Ectodermal cell (in vitro differentiated cells): ENCODE measurements at regions not wholly inside any gene's neighbourhood (a gene's known extent, or its start where the extent isn't known, plus 50 kb on each side); places are given as distances from the start of the nearest gene placed in this dataset.

ENCODE experiments used
- H3K27ac ChIP-seq: 2 replicates; pipeline ENCODE4 v1.7.0; 2013; ENCODE audit warnings: mild to moderate bottlenecking, low read depth, low read length; ENCODE audit not compliant: insufficient read depth, poor library complexity, severe bottlenecking
- H3K27me3 ChIP-seq: 2 replicates; pipeline ENCODE4 v1.7.0; 2013; ENCODE audit warnings: mild to moderate bottlenecking, low read length; ENCODE audit not compliant: insufficient read depth, control insufficient read depth, poor library complexity, severe bottlenecking
- H3K36me3 ChIP-seq: one replicate; pipeline ENCODE4 v1.7.0; 2013; ENCODE audit warnings: low read length; ENCODE audit not compliant: control insufficient read depth, insufficient read depth
- H3K4me1 ChIP-seq: one replicate; pipeline ENCODE4 v1.7.0; 2013; ENCODE audit warnings: low read length; ENCODE audit not compliant: control insufficient read depth, insufficient read depth
- H3K4me3 ChIP-seq: 2 replicates; pipeline ENCODE4 v1.7.0; 2013; ENCODE audit warnings: low read depth, low read length, control low read depth; ENCODE audit not compliant: insufficient read depth
- H3K9me3 ChIP-seq: 2 replicates; pipeline ENCODE4 v1.7.0; 2013; ENCODE audit warnings: mild to moderate bottlenecking, low read length, moderate library complexity; ENCODE audit not compliant: control insufficient read depth
- WGBS, 2 experiments: methylation state at CpG; one replicate each; pipeline ENCODE4 v1.1.7; 2013; ENCODE audit warnings: missing lambda C conversion rate in 2 of 2; 5-methylcytosine and 5-hydroxymethylcytosine counted together

DNA sequence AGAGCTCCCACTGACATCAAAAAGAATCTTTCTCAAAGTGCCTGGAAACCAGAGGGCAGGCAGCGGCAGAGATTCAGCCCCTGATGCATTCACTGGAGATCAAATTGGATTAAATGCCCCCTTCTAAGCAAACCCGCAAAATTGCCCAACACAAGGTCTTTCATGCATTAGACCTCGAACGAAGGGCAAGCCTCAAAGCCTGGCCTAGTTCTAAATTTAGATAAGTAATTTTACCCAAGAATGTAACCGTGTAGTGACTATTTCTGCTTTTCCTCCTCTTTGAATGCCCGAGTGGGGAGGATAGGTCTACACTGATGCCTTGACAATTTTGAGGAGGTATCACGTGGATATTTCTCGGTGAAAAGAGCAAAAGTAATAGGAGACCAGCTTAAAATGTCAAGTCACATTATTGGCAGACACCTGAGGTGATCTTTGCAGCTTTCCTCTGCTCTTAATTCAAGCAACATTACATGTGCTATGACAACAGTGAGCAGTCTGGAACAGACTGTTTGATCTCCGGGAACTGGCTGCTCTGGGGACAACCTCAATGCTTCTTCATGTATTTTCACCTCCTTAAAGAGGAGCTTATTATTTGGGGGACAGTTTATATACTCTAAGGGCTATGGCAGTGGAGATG lies 1263.5 kb upstream of the AUTS2 start:
- H3K27me3 ChIP-seq = no peaks in the 10 kb centered on the region
- WGBS, 2 experiments = 64 to 69% methylated on average over 9 of the region's 9 CpGs
- H3K27ac ChIP-seq = peak overlapping the region; percentile 19

DNA sequence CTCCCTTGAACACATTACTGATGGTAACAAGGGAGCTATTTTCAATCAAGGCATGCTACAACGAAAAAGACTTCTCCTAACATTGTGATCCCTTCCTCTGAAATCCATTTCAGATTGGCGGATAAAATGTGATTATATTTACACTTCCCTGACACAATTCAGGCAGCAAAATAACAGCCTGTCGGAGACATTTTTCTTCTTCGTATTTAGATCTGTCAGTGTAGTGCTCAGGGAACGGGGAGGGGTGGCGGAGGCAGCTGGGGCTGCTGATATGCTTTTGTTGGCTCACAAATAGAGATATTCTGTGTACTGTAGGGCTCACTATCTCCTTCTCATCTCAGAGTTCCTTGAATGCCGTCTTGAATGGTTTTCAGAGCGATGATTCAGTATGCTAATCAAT lies 1261.7 kb upstream of the AUTS2 start:
- no peaks in the 10 kb centered on the region for H3K9me3 ChIP-seq
- H3K4me1 ChIP-seq = no peaks in the 10 kb centered on the region
- H3K36me3 ChIP-seq = no peaks in the 10 kb centered on the region
- H3K4me3 ChIP-seq = no peak overlapping the region
- no peaks in the 10 kb centered on the region for H3K27me3 ChIP-seq
- no peak overlapping the region for H3K27ac ChIP-seq
- 87 to 89% methylated on average over 8 of the region's 8 CpGs for WGBS, 2 experiments

More for the DNA sequence above, 1263.5 kb upstream of the AUTS2 start:
- Histone ChIP-seq H3K9me3 (no peaks in the 10 kb centered on the region), H3K4me3 (no peak overlapping the region), H3K4me1 (no peaks in the 10 kb centered on the region), H3K36me3 (no peaks in the 10 kb centered on the region)

DNA sequence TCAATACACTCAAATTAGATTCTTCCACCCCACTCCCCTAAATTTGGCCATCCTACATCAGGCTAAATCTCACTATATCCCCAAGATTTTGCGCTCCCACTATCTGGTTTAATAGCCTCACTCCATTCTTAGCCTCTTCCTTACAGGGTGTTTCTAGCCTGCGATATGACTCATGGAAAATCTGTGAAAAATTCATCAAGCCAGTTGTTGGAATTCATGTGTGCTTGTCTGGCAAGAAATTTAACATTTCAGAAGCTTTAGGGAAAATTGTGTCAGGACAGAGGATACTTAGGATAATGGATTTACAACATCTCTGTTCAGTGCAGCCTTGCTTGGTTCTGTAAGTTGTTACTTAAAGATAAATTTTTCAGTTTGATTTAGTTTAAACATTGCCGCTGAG lies 1249.9 kb upstream of the AUTS2 start:
- Histone ChIP-seq H3K4me1 (no peaks in the 10 kb centered on the region), H3K9me3 (no peaks in the 10 kb centered on the region), H3K27ac (no peak overlapping the region), H3K27me3 (no peaks in the 10 kb centered on the region), H3K4me3 (no peak overlapping the region), H3K36me3 (no peaks in the 10 kb centered on the region)
- 93 to 94% methylated on average over 3 of the region's 3 CpGs for WGBS, 2 experiments

DNA sequence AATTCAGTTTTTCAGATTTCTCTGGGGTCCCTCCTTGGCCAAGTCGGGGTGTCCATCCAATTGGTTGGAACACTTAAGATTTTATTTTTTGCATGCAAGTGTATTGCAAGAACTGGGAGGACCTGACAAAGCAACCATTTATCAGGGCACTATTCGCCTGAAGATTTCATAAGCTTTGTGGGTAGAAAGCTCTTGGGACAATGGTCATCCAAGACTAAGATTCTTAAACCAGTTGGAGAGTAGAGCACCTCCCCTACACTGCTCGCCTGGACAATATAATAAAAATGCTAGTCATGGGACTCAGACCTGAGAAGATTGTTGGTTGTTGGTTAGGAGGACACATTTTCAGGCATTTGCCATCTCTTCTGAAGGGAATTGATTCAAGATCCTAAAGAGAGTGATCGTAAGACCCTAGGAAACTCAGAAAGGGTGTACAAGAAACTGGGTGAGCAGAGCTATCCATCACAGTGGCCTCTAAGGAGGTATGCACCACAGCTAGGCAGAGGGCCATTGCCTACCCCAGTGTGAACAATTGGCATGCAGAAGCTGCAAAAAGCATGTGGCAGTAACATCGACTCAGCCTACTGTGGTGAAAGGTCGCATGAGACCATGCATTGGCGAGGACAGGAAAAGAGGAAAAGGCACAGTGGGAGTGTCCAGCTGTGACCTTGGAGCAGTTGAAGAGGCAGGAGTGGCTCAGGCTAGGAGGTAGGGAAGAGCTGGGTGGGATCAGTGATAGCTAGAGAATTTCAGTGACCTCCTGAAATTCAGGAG lies 1235.3 kb upstream of the AUTS2 start:
- no peak overlapping the region for H3K4me3 ChIP-seq
- H3K4me1 ChIP-seq = no peaks in the 10 kb centered on the region
- no peaks in the 10 kb centered on the region for H3K9me3 ChIP-seq
- no peak overlapping the region for H3K27ac ChIP-seq
- WGBS, 2 experiments = 74 to 78% methylated on average over 7 of the region's 7 CpGs
- H3K36me3 ChIP-seq = no peaks in the 10 kb centered on the region
- no peaks in the 10 kb centered on the region for H3K27me3 ChIP-seq

DNA sequence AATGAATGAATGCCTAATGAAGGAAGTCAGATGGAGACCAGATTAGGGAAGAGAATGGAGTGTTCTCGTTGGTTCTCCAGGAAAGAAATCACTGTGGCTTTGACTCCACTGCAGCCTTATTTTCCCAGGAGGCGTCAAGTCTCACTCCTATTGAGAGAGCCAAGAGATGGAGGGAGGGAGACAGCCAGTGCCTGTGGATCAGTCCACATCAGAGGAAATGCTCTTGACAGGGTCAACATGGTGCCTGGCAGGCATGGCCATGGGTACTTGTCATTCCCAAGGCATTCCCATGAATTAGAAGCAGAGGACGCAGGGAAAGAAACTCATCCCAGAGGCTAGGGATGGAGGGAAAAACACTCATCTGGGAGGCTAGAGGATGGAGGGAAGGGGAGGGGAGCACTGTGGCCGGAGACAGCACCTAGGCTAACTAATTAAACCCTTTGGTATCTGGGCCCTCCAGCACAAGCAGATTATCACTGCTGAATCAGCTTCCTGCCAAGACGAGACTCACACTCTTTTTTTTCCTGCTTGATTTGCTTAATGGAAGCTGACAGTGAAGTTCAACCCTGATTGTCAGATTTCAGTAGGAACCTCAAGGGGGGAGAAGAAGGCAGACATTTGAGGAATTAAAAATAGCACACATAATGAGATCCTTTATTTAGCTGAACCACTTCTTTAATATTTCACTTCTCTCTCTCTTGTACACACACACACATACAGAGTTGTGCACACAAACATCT lies 1233.2 kb upstream of the AUTS2 start:
- no peak overlapping the region for H3K27ac ChIP-seq
- WGBS, 2 experiments = 82 to 83% methylated on average over 5 of the region's 5 CpGs
- no peaks in the 10 kb centered on the region for H3K9me3 ChIP-seq

DNA sequence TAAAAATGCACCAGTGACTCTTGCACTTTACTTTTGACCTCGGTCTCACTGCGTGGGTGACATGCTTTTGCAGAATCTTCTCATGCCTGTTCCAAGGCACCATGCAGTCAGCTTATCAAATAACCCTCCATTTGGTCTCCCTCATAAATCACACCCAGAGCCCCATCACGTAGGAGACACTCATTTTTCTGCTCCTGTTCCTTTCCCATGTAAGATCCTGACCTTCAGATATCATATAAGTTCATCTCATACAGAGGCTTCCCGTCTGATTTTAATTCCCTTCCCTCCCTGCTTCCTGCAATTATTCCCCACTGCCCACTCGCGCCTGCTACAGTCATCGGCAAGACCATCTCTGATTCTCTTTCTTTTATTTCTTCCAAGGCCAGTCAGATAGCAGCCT lies 1226.3 kb upstream of the AUTS2 start:
- no peaks in the 10 kb centered on the region for H3K27me3 ChIP-seq
- H3K36me3 ChIP-seq = no peaks in the 10 kb centered on the region
- WGBS, 2 experiments = 88 to 91% methylated on average over 7 of the region's 7 CpGs
- H3K9me3 ChIP-seq = no peaks in the 10 kb centered on the region
- H3K4me3 ChIP-seq = no peak overlapping the region
- H3K27ac ChIP-seq = no peak overlapping the region
- H3K4me1 ChIP-seq = no peaks in the 10 kb centered on the region

More for the DNA sequence above, 1233.2 kb upstream of the AUTS2 start:
- Histone ChIP-seq H3K4me1 (no peaks in the 10 kb centered on the region), H3K4me3 (no peak overlapping the region), H3K36me3 (no peaks in the 10 kb centered on the region), H3K27me3 (no peaks in the 10 kb centered on the region)

DNA sequence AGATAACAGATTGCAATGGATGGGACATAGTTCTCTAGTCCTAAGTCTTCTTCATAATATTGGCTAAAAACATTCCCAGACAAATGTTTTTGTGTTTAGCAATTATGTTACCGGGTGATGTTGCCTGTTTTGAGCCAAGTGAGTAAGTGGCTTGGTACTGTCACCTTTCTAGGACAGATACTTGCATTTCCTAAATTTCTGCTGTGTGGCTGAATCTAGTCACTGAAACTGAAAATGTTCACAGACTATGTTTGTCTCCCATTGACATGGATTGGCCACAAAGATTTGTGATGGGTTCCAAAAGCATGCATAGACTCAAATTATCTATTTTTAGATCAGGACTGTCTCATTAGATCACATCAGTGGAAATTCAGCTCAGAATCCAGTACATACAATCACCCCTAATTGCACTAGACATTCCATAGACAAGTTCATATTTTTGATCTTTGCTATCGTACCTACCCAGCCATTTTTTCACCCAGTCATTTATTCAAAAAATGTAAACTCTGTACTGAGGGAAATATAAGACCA lies 1222.1 kb upstream of the AUTS2 start:
- 95 to 100% methylated on average over 2 of the region's 2 CpGs for WGBS, 2 experiments
- H3K9me3 ChIP-seq = no peaks in the 10 kb centered on the region
- H3K36me3 ChIP-seq = no peaks in the 10 kb centered on the region
- no peaks in the 10 kb centered on the region for H3K27me3 ChIP-seq
- H3K4me1 ChIP-seq = no peaks in the 10 kb centered on the region
- no peak overlapping the region for H3K4me3 ChIP-seq
- H3K27ac ChIP-seq = no peak overlapping the region

DNA sequence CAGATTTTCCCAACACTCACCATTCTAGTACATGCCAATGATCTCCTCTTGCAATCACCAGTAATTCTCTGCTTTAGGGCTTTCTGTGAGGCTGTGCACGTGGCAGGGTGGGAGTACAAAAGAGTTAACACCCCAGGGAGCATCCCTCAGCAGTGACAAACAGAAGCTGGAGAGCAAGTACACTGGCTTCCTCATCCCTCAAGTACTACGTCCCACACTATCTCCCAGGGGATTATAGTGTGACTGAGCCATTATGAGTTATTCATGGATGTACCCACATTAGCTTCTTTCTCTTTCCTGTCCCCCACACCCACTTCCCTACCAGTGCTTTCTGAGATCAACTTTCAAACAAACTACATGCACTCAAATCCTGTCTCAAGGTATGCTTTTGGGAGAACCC lies 1216.5 kb upstream of the AUTS2 start:
- Histone ChIP-seq H3K9me3 (peaks cover 4% of the 10 kb centered on the region), H3K4me3 (no peak overlapping the region), H3K27me3 (no peaks in the 10 kb centered on the region), H3K27ac (no peak overlapping the region), H3K36me3 (no peaks in the 10 kb centered on the region), H3K4me1 (no peaks in the 10 kb centered on the region)
- 63 to 70% methylated on average over 2 of the region's 2 CpGs for WGBS, 2 experiments

DNA sequence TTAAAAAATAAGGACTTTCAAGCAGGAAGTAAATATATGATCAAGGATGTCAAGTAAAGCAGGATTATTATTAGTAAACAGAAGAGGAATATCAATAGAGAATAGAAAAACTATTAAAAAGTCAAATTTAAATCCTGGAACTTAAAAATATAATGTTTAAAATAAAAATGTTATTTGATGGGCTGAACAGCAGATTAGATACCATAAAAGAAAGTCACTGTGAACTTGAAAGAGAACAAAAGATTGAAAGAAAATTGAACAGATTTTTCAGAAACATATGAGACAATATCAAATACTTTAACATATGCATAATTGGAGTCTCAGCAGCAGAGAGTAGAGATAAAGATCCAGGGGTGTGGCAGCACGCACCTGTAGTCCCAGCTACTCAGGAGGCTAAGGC lies 1213.7 kb upstream of the AUTS2 start:
- Histone ChIP-seq H3K4me1 (no peaks in the 10 kb centered on the region), H3K4me3 (no peak overlapping the region), H3K36me3 (no peaks in the 10 kb centered on the region), H3K27me3 (no peaks in the 10 kb centered on the region), H3K9me3 (peaks cover 4% of the 10 kb centered on the region), H3K27ac (no peak overlapping the region)
- 94 to 95% methylated on average over 1 of the region's 1 CpG for WGBS, 2 experiments

DNA sequence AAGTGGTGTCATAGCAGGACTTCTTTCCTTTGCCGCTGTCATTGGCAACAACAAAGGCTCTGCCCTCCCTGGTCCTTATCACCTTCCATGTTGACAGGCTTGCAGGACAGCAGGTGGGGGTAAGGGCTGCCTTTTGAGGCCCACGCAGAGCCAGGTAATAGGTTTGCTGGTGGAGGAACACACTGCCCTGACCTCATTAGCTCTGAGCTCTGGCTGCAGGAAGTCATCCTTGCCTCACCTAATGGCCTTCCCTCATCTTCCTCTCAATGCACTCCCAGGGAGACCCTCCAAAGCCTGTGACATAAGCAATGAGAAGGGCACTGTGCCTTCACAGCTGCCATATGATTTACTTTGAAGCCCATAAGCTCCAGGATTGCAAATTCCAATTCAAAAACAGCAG lies 1205.2 kb upstream of the AUTS2 start:
- H3K4me1 ChIP-seq = no peaks in the 10 kb centered on the region
- no peaks in the 10 kb centered on the region for H3K9me3 ChIP-seq
- no peak overlapping the region for H3K4me3 ChIP-seq
- H3K36me3 ChIP-seq = no peaks in the 10 kb centered on the region
- no peaks in the 10 kb centered on the region for H3K27me3 ChIP-seq
- no peak overlapping the region for H3K27ac ChIP-seq
- 40 to 48% methylated on average over 2 of the region's 2 CpGs for WGBS, 2 experiments
